Endothelial cell of umbilical vein (primary cell): ENCODE measurements at regions not wholly inside any gene's neighbourhood (a gene's known extent, or its start where the extent isn't known, plus 50 kb on each side); places are given as distances from the start of the nearest gene placed in this dataset.

Source experiments
- BruUV-seq: library from RNA; stranded (reverse); fragments of 400-500 nt; replicated peaks from 2 replicates; lab custom pipeline; 2021; lab: Mats Ljungman, UMichigan
- CTCF ChIA-PET: fragments of 300-600, 350-600 bp; sonication (Branson Sonifier 250); formaldehyde crosslinking; loops from one replicate; lab custom pipeline; 2021; ENCODE audit warnings: antibody characterized with exemption, inconsistent platforms; lab: Charles Lee
- POLR2A ChIA-PET: fragments of 300-600, 350-600 bp; sonication (Branson Sonifier 250); formaldehyde crosslinking; loops from one replicate; lab custom pipeline; 2021; ENCODE audit warnings: antibody characterized with exemption, inconsistent platforms; lab: Charles Lee
- DNase-seq: peaks from one replicate; pipeline ENCODE4 v3.0.0-alpha.2; 2011; ENCODE audit warnings: low read depth, low spot score
- FAIRE-seq: peaks from 2 replicates; lab custom pipeline; 2011; peaks lifted over from hg19 to GRCh38; lab: Jason Lieb, UNC
- H2AFZ ChIP-seq: 2 replicates; pipeline ENCODE4 v1.6.0; 2012; ENCODE audit warnings: low read depth, low read length, control low read depth, inconsistent platforms
- H3K27ac ChIP-seq: 2 replicates; pipeline ENCODE4 v1.5.1; 2011; ENCODE audit warnings: low read depth, mild to moderate bottlenecking, control low read depth, low read length, moderate library complexity; ENCODE audit not compliant: insufficient read depth
- H3K27me3 ChIP-seq, 2 experiments: 2 replicates each; pipeline versions ENCODE4 v1.6.0 to v1.6.1; 2011; ENCODE audit warnings: low read length in 2 of 2, mixed read lengths in 1 of 2; ENCODE audit not compliant: control insufficient read depth in 2 of 2, insufficient read depth in 2 of 2
- H3K36me3 ChIP-seq, 2 experiments: 2 replicates in 1 of 2; 3 replicates in 1 of 2; pipeline ENCODE4 v1.5.1; 2011; ENCODE audit warnings: low read length in 2 of 2, mild to moderate bottlenecking in 1 of 2, moderate library complexity in 1 of 2; ENCODE audit not compliant: control insufficient read depth in 2 of 2, insufficient read depth in 2 of 2; ENCODE audit errors: extremely low read depth in 1 of 2
- H3K4me1 ChIP-seq: 3 replicates; pipeline ENCODE4 v1.5.1; 2011; ENCODE audit warnings: mild to moderate bottlenecking, low read length; ENCODE audit not compliant: control insufficient read depth, insufficient read depth; ENCODE audit errors: extremely low read depth
- H3K4me2 ChIP-seq: 2 replicates; pipeline ENCODE4 v1.6.1; 2011; ENCODE audit warnings: low read length, control low read depth, mixed read lengths; ENCODE audit not compliant: insufficient read depth
- H3K4me3 ChIP-seq, 3 experiments: fragments of 200-600 bp in 1 of 3; sonication (generic), shearing (Covaris generic) in 1 of 3; replicated peaks in 1 of 3; 2 replicates each; pipeline ENCODE4 v1.5.1; 2011 to 2016; ENCODE audit warnings: control low read depth in 3 of 3, low read length in 3 of 3, mild to moderate bottlenecking in 2 of 3, inconsistent platforms in 1 of 3, low read depth in 1 of 3, moderate library complexity in 1 of 3; ENCODE audit not compliant: insufficient read depth in 1 of 3
- H3K79me2 ChIP-seq: 2 replicates; pipeline ENCODE4 v1.6.0; 2012; ENCODE audit warnings: low read length, inconsistent platforms; ENCODE audit not compliant: control insufficient read depth, insufficient read depth
- H3K9ac ChIP-seq: replicated peaks from 2 replicates; pipeline ENCODE3; 2011; ENCODE audit warnings: low read length, control low read depth; ENCODE audit not compliant: insufficient read depth; ENCODE audit errors: extremely low read depth
- H3K9me1 ChIP-seq: replicated peaks from 3 replicates; pipeline ENCODE4 v1.6.0; 2011; ENCODE audit warnings: mild to moderate bottlenecking, low read length; ENCODE audit not compliant: control insufficient read depth, insufficient read depth; ENCODE audit errors: extremely low read depth
- H3K9me3 ChIP-seq: replicated peaks from 2 replicates; pipeline ENCODE4 v1.5.1; 2012; ENCODE audit warnings: low read length, inconsistent platforms; ENCODE audit not compliant: control insufficient read depth, insufficient read depth
- H4K20me1 ChIP-seq: replicated peaks from 2 replicates; pipeline ENCODE3; 2011; ENCODE audit warnings: mild to moderate bottlenecking, low read length; ENCODE audit not compliant: control insufficient read depth, insufficient read depth; ENCODE audit errors: extremely low read depth
- CTCF ChIP-seq, 2 donors: IDR thresholded peaks; 1 replicate in 1 of 2; 2 replicates in 1 of 2; pipeline ENCODE4 v1.5.1; 2011; ENCODE audit warnings: low read length in 2 of 2, mild to moderate bottlenecking in 2 of 2, moderate library complexity in 2 of 2, control low read depth in 1 of 2, inconsistent platforms in 1 of 2, low read depth in 1 of 2; ENCODE audit not compliant: insufficient read depth in 1 of 2; ENCODE audit errors: extremely low read depth in 1 of 2
- EZH2 ChIP-seq: IDR thresholded peaks from 2 replicates; pipeline ENCODE4 v1.6.1; 2012; ENCODE audit warnings: borderline replicate concordance, low read depth, mild to moderate bottlenecking, moderate library complexity, low read length, inconsistent platforms; ENCODE audit not compliant: severe bottlenecking
- FOS ChIP-seq: IDR thresholded peaks from 2 replicates; pipeline ENCODE4 v1.6.1; 2011; ENCODE audit warnings: mild to moderate bottlenecking, low read length, moderate library complexity, borderline replicate concordance; ENCODE audit not compliant: insufficient read depth
- GATA2 ChIP-seq: IDR thresholded peaks from 2 replicates; pipeline ENCODE4 v1.7.0; 2011; ENCODE audit warnings: low read depth, mild to moderate bottlenecking, moderate library complexity, mixed read lengths, low read length; ENCODE audit not compliant: insufficient read length, insufficient read depth
- JUN ChIP-seq: IDR thresholded peaks from 2 replicates; pipeline ENCODE4 v1.6.1; 2011; ENCODE audit warnings: borderline replicate concordance, low read depth; ENCODE audit not compliant: insufficient read length, insufficient read depth
- MYC ChIP-seq: IDR thresholded peaks from one replicate; pipeline ENCODE4 v1.6.1; 2011; ENCODE audit warnings: mild to moderate bottlenecking, low read depth, low read length
- POLR2A ChIP-seq: IDR thresholded peaks from 2 replicates; pipeline ENCODE4 v1.6.1; 2012; ENCODE audit warnings: low read depth, mild to moderate bottlenecking, control low read depth, low read length
- POLR2AphosphoS5 ChIP-seq: IDR thresholded peaks from 2 replicates; pipeline ENCODE4 v1.6.1; 2012; ENCODE audit warnings: low read depth, mild to moderate bottlenecking, control low read depth, low read length, moderate library complexity; ENCODE audit not compliant: insufficient read depth
- dilution Hi-C: fragments of 300-500 bp; cut with MboI; formaldehyde crosslinking; loops from one replicate; pipeline ENCODE4 v1.15.0; 2019; ENCODE audit warnings: low sequenced_read_pairs; ENCODE audit not compliant: extremely low pct_ligation_motif_present
- intact Hi-C: fragments of 100-400 bp; cut with micrococcal nuclease; formaldehyde crosslinking; loops from one replicate; pipeline ENCODE4 v1.10.0; 2022
- TF ChIP-seq, protein P1 (sequence below): IDR thresholded peaks from 2 replicates; pipeline ENCODE4 v1.6.1; 2011; ENCODE audit not compliant: insufficient read depth, insufficient read length

GRCh38 chr3:41125258-41125657, 74.0 kb upstream of the CTNNB1 start:
- FAIRE-seq (no peak), DNase-seq (no peak)
- dilution Hi-C loops = no loop called here
- Histone ChIP-seq H2AFZ (no peak overlapping the region), H3K4me3 (no peak overlapping the region), H3K9ac (no peak overlapping the region), H3K79me2 (no peaks in the 10 kb centered on the region), H3K27me3 (peaks cover 3 to 14% of the 10 kb centered on the region in 2 experiments), H3K4me1 (no peaks in the 10 kb centered on the region), H4K20me1 (no peaks in the 10 kb centered on the region), H3K36me3 (no peaks in the 10 kb centered on the region), H3K9me1 (no peaks in the 10 kb centered on the region), H3K4me2 (no peak overlapping the region), H3K9me3 (no peaks in the 10 kb centered on the region), H3K27ac (no peak overlapping the region)
- POLR2A ChIA-PET = no interaction called here
- no TSS peak for BruUV-seq
- no peak for TF ChIP-seq MYC
- no peak for TF ChIP-seq GATA2
- no peak for TF ChIP-seq CTCF (IDR thresholded peaks at IDR 0.05; ENCODE audit: extremely low read depth in 1 of 2, insufficient read depth in 1 of 2, low read depth in 1 of 2, low read length in 2 of 2)
- TF ChIP-seq, protein P1, sequence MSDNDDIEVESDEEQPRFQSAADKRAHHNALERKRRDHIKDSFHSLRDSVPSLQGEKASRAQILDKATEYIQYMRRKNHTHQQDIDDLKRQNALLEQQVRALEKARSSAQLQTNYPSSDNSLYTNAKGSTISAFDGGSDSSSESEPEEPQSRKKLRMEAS = no peak
- TF ChIP-seq POLR2AphosphoS5 = no peak
- no peak for TF ChIP-seq JUN
- TF ChIP-seq EZH2 = no peak
- TF ChIP-seq POLR2A = no peak
- TF ChIP-seq FOS = no peak
- intact Hi-C loops = no loop called here
- CTCF ChIA-PET = interaction anchor here (1.7 kb wide), 1 partner anchor 11 kb away, joined by 6 read pairs; no protein-coding TSS in a partner anchor
